NCI-H1694 (cell line): ENCODE measurements at regions not wholly inside any gene's neighbourhood (a gene's known extent, or its start where the extent isn't known, plus 50 kb on each side); places are given as distances from the start of the nearest gene placed in this dataset.
"Not testable (repeated sequence)": the region's sequence is repeated elsewhere in the genome, so short reads cannot be mapped to it uniquely, and the experiment has no call there.

ENCODE experiments used
- DNase-seq: peaks from one replicate; lab custom pipeline; 2025; lab: John Stamatoyannopoulos, UW

- no peak for DNase-seq
Observed at GRCh38 chr6:103893141-103893581, 966.6 kb downstream of the HACE1 start.

GRCh38 chr6:103886951-103887350 is 972.8 kb downstream of the HACE1 start:
- no peak for DNase-seq

- no peak for DNase-seq
Observed at GRCh38 chr6:103885446-103885845, 974.3 kb downstream of the HACE1 start.

GRCh38 chr6:103879800-103880199 is 979.9 kb downstream of the HACE1 start:
- DNase-seq, result no peak

GRCh38 chr6:103875221-103875620 is 984.5 kb downstream of the HACE1 start:
- DNase-seq, result no peak

GRCh38 chr6:103874575-103874974 is 985.1 kb downstream of the HACE1 start:
- no peak for DNase-seq

- DNase-seq, result no peak
Observed at GRCh38 chr6:103872678-103873077, 987.0 kb downstream of the HACE1 start.

- peak; percentile 56 for DNase-seq
Observed at GRCh38 chr6:103872233-103872632, 987.5 kb downstream of the HACE1 start.

- no peak for DNase-seq
Observed at GRCh38 chr6:103870970-103871369, 988.7 kb downstream of the HACE1 start.

- no peak for DNase-seq
Observed at GRCh38 chr6:103862297-103862696, 997.4 kb downstream of the HACE1 start.

- no peak for DNase-seq
Observed at GRCh38 chr6:103858003-103858402, 1001.7 kb downstream of the HACE1 start.

GRCh38 chr6:103855750-103856149 is 1004.0 kb downstream of the HACE1 start:
- no peak for DNase-seq

GRCh38 chr6:103854059-103854458 is 1005.7 kb downstream of the HACE1 start:
- no peak for DNase-seq

- DNase-seq, result no peak
Observed at GRCh38 chr6:103838457-103838856, 1021.3 kb downstream of the HACE1 start.

GRCh38 chr6:103826209-103826608 is 1033.5 kb downstream of the HACE1 start:
- DNase-seq, result no peak

- no peak for DNase-seq
Observed at GRCh38 chr6:103820148-103820547, 1039.6 kb downstream of the HACE1 start.

- no peak for DNase-seq
Observed at GRCh38 chr6:103819509-103819908, 1040.2 kb downstream of the HACE1 start.

- no peak for DNase-seq
Observed at GRCh38 chr6:103812970-103813369, 1046.7 kb downstream of the HACE1 start.

GRCh38 chr6:103801901-103802479 is 1057.7 kb downstream of the HACE1 start:
- DNase-seq, result not testable (repeated sequence)

- peak; percentile 70 for DNase-seq
Observed at GRCh38 chr6:103799971-103800670, 1059.6 kb downstream of the HACE1 start.

- peak; percentile 59 for DNase-seq
Observed at GRCh38 chr6:103798166-103798565, 1061.6 kb downstream of the HACE1 start.

- DNase-seq, result peak; percentile 30
Observed at GRCh38 chr6:103797738-103798137, 1062.0 kb downstream of the HACE1 start.

GRCh38 chr6:103791458-103791857 is 1068.3 kb downstream of the HACE1 start:
- DNase-seq, result no peak

- DNase-seq, result no peak
Observed at GRCh38 chr6:103784117-103784516, 1075.6 kb downstream of the HACE1 start.
